ENCODE measurements at regions not wholly inside any gene's neighbourhood (a gene's known extent, or its start where the extent isn't known, plus 50 kb on each side); places are given as distances from the start of the nearest gene placed in this dataset.
"Not testable (repeated sequence)": the region's sequence is repeated elsewhere in the genome, so short reads cannot be mapped to it uniquely, and the experiment has no call there.

DNA sequence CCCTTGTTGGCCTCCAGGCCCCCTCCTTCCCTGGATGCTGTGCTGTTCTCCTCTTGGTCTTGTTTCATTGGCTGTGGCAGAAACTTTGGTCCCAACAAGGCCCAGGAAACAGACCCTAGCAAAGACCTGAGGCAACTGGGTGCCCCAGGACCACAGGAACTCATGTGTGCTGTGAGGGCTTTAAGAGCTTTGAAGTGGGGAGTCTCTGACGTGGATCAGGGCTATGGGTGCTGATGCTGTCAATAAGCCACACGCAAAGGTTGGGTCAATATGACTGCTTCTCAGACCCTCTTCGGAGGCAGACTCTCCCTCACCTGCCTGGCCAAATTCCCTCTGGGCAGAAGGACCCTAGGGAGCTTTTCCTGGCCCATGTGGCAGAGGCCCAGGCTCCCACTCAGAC, 91.5 kb upstream of the MLN start:
- no peak for DNase-seq (ENCODE audit: low read depth)

DNA sequence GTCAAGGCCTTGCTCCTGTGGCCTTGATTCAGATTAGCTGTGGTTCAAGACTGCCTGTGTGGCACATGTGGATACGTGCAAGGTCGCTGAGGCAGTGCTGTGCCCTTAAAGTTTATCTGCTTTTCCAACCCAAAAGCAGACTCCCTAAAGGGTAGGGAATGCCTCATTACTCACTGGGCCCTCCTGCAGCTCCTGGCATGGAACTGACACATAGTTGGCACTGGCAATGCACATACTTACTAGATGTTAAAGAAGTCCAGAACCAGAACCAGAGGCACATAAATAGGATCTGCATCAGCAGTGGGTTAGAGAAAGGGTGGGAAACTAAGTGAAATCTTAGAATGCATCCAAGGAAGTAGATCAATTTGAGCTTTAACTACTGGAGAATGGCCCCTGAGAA, 90.6 kb upstream of the MLN start:
- DNase-seq (ENCODE audit: low read depth): no peak

DNA sequence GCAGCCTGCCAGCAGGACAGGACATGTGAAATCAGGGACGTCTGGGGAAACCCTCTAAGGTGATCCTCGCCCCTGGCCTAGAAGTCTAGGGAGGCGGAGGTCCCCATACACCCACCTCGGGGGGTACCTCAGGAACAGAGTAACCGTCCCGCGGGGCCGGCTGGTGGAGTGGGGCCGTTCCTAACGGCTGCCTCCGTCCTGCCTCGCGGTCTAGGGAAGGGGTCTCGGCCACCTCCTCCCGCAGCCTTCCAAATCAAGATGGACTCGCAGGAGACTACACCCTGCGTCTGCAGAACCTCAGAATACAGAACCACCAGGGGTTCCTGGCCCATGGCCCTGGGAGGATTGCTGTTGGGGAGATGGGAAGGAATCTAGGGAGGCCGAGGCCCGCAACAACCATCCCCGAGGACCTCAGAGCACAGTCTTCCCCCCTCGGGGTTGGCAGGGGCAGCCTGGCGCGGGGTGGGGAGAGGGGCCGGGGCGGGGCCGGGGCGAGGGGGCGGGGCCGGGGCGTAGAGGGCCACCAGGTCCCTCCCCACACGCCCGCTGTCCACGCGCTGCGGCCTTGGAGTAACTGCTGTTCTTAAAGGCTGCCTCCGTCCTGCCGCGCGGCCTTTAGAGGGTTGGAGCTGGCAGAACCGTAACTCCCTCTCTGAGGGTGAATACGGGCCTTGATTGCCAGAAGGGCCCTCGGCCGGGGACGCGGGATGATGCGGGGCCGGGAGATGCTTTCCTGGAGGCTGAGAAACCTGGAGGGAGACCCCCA, 89.0 kb upstream of the MLN start:
- DNase-seq (ENCODE audit: low read depth): no peak

DNA sequence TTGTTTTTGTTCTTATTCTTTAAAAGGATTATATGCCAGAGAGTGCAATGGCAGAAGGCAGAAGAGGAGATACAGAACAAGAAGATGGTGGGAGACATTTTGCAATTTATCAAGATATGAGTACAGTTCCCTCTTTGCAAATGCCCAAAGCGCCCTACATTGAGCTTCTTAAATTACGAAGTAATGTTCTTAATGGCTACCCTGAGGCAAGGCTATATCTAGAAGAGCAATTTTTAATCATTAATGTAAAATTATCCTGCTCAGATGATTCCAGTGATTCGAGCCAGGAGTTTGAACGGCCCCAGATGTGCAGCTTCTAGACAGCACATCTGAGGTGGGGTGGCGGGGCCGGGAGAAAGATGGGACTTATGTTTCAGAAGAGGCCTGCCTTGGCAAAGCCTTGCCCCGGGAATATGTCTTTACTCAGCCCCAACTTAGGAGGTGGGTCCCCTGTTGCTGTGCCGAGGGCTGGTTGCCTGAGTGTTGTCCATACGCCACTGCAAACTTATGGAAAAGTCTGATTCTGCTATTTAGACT, 84.9 kb upstream of the MLN start:
- DNase-seq (ENCODE audit: low read depth): no peak

DNA sequence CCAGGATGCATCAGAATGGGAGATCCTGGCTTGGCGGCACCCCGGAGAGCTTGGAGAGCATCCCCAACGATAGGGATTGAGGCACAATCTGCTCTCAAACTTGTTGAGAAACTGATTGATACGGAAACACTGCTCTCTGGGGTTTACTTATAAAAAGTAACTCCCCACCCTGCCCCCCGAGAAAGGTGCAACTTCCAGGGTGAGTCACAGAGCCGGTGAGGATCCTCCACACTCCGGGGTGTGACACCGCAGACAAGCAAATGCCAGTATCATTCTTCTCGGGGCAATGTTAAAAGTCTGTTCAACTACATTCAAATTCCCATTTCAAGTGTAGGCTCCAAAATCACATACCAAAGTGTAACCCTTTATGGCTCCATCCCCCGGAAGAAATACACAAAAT, 84.4 kb upstream of the MLN start:
- no peak for DNase-seq (ENCODE audit: low read depth)

DNA sequence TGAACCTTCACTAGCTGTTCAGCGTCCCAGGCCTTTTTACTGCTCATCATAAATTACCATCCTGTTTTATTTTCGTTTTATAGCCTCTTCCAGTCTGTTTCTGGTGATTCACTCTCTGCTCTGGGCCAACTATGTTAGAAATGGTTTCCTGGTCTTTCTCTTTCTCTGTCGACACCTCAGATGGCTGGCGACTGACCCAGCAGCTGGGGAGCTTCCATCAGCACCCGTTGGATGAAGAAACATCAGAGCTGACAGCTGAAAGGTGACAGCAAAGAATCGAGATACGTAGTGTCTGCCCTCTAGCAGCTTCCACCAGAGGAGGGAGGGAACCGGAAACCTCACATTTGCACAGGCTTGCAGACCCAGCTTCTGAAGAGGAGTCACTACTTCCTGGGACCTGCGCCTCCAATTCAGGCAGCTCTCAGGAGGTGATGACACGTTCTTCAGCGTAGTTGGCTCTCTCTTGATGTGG, 82.9 kb upstream of the MLN start:
- no peak for DNase-seq (ENCODE audit: low read depth)

DNA sequence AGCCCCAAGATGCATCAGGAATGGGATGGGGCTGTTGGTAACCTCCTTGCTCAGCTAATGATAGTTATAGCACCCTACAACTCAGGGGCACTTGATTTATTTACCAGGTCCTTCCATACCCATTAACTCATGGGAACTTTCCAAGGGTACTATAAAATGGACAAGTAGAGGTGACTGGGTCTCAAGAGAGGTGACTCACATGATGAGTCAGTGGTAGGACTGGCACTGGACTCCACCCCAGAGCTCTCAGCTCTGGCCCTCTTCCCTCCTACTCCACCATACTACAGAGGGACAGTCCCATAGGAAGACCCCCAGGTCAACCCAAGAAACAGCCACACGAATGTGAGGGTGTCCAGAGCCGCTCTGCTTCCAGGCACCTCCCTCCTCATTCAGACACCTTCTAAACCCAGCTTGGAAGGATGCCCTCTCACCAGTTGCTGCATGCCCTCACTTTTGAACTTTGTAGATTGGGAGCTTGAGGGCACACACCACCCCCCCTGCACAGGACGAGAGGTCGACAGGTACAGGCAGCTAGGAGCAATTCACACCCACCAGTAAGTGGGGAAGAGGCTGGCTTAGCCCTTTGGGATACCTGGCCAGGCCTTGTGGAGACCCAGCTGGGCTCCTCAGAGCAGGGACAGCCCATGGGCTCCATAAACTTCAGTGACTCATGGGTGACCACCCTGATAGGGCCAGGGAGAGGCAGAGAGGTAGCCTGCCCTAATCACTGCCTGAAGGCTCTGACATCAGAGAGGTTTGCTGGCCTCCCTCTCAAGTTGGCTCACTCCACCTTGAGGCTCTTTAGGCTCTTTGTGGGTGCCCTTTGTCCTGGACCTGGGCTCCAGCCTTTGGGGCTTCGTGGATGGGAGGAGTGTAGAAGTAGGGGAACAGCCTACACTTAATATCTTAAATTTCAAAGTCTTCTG, 81.6 kb upstream of the MLN start:
- no peak for DNase-seq (ENCODE audit: low read depth)

DNA sequence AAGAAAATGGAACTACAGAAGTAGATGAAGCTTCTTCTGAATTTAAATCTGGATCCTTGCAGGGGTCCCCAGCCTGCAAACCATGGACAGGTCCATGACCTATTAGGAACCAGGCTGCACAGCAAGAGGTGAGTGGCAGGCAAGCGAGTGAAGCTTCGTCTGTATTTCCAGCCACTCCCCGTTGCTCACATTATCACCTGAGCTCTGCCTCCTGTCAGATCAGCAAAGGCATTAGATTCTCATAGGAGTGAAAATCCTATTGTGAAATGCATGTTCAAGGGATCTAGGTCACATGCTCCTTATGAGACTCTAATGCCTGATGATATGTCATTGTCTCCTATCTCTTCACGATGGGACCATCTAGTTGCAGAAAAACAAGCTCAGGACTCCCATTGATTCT, 79.8 kb upstream of the MLN start:
- DNase-seq (ENCODE audit: low read depth): not testable (repeated sequence)

DNA sequence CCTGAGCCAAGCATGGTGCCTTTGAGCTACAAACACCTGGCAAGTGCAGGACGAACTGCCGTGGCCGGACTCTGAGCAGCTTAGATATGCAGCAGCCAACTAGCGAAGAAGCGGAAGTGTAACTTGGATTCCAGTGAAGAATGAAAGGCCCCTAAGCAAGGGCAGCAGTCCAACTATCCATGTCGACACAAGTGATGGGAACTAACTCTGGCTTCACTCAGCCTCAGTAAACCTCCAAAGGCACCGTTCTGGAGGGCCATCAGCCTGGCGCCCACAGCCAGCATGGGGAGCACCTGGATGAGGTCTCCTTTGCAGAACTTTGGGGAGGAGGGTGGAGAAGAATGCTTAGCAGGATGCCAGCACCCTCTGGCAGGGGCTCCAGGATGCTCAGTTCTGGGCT, 78.4 kb upstream of the MLN start:
- DNase-seq (ENCODE audit: low read depth): no peak

DNA sequence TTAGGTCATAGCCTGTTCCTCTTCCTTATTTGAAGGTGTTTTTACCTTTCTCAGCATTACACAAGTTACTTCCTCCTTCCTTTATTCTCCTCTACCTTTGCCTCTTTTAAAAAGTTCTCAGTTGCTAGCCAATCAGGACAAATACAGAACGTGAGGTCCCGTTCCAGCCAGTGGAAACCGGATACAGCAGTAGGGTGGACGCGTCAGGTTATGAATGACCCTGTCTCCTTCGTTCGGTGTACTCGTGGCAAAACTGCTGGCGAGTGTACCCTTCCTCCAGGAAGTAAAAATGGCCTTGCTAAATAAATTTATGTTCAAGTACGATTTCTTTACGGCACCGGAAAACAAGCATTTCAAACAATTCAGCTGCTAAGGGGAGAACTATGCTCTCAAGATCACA, 77.0 kb upstream of the MLN start:
- DNase-seq (ENCODE audit: low read depth): no peak

DNA sequence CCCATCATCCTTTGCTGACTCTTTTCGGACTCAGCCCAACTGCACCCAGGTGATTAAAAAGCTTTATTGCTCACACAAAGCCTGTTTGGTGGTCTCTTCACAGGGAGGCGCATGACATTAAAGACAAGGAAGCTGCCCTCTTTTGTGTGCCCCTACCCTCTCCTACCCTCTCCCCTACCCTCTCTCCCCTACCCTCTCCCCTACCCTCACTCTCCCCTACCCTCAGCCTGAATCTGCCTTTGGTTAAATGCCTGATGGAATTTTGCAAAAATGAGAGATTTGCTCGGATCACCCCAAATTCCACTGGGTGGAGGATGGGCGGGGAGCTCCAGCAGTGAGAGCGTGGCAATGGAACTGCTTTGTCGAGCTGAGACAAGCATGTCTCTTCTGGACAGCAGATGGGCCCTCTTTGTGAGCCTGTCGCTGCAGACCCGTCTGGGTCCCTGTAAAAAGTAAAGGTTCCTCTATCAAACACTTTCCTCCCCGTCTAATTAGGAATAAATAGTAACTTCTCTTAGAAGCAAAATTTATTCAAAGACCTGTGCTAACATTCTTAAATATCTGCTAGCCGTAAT, 76.4 kb upstream of the MLN start:
- no peak for DNase-seq (ENCODE audit: low read depth)

DNA sequence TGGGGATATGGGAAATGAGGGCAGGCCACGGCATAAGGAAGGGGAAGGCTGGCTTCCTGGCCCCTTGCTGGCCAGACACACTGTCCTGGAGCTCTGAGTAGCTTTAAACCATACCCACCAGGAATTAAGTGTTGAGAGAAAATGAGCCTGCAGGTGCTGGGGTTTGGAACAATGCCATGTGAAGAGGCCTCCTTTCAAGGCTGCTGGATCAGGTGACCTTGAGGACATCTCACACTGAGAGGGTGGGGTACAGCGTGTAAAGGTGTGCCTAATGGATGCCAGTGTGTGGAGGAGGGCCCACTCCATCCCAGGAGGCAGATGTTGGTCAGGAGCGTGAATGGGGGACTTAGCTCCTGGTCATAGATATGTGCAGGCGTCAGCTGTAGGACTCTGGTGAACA, 74.8 kb upstream of the MLN start:
- no peak for DNase-seq (ENCODE audit: low read depth)

DNA sequence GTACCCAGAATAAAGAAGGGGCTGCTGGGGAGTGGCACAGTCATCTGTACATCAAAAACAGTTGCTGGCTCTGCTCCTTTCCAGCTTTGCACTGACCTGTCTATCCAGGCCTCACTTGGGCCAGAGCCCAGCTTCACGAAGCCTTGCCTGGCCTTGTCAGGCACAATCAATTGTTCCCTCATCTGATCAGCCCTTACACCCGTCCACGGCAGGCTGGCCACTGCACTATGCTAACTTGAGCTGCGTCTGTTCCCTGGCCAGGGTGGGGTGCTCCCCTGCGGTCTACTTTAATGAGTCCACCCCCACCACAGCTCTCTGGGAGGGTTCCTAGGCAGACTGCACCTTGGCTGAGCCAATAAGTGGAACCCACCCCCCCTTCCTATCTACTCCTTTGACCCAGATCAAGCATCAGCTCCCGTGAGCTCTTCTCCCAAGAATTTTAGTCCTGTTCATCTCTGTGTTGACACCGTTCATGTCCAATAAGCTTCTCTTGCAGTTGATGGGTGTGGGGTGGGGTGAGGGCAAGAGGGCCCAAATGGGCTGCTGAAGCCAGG, 74.3 kb upstream of the MLN start:
- DNase-seq (ENCODE audit: low read depth): no peak

DNA sequence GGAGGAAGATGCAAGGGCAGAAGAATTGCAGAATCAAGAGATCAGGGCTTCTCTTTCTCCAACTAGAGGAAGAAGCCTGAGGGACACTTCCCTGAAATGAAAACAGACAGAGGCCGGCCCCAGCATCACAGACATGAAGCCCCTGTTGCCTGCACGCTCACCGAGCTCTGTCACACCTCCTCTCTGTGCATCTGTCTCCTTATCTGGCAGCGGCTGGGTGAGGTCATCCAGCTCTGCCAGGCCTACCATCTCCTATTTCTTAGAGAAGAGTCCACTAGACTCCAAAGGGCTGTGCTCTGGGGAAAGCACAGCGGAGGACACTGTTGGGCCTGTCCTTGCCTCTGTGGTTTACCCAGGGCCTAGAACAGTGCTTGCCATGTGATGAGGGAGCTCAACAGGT, 71.9 kb upstream of the MLN start:
- no peak for DNase-seq (ENCODE audit: low read depth)

DNA sequence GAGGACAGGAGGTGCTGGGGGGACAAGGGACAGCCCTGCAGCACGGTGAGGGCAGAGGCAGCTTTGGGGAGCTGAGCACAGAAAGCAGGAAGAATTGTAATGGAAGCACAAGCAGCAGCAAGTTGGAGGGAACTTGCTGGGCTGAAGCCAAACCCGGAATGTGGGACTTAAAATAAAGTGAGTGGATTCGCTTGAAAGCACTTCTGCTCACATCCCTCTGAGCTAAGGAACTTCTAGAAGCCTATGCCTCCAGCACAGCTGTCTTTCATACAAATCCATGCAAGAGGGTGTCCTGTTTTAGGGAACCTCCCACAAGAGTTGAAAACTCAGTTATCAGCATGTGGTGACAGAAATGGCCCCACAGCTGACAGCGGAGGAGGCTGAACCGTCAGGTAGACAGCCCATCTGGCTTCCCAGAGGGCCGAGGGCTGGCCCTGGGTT, 71.4 kb upstream of the MLN start:
- no peak for DNase-seq (ENCODE audit: low read depth)

DNA sequence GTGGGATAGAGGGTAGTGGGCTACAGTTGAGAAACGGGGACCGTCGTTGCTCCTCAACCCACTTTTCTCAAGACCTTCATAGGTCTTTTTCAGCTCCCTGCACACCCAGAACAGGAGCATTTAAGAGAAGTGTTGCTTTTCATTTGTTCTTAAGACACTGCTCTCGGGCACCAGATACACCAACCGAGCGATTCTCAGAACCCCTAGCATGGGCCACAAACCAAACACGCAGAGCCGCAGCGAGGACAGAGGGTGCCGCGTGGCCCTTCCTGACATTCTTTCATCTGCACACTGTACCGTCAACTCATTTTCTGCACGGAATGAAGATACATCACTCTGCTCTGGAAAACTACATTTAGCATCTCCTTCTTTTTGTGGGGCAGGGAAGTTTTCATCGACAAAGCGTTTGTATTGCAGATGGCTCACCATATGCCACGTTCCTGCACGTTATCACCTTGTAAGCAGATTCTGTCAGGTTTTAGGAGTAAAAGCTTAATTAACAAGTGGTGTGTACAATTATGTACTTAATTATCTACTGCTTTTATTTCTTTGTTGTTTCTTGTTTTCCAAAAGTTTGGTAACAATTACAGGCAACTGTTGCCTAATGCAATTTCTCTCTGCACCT, 70.4 kb upstream of the MLN start:
- no peak for DNase-seq (ENCODE audit: low read depth)

DNA sequence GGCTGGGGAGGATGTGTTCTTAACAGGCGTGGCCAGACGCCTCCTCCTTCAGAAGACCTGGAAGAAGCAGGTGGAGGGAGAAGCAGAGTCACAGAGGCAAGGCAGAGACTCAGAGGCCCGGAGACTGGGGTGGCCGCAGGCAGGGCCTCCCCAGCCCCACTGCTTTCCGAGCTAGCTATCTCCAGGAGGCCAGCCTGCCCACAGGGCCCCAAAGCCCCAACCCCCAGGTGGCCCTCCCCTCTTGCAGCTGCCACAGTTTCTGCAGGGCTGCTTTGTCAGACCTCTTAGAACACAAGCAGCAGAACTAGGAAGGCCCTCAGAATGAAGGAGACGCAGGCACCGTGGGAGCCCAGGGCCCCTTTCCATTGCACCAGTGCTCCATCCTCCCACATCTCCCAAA, 69.0 kb upstream of the MLN start:
- no peak for DNase-seq (ENCODE audit: low read depth)

DNA sequence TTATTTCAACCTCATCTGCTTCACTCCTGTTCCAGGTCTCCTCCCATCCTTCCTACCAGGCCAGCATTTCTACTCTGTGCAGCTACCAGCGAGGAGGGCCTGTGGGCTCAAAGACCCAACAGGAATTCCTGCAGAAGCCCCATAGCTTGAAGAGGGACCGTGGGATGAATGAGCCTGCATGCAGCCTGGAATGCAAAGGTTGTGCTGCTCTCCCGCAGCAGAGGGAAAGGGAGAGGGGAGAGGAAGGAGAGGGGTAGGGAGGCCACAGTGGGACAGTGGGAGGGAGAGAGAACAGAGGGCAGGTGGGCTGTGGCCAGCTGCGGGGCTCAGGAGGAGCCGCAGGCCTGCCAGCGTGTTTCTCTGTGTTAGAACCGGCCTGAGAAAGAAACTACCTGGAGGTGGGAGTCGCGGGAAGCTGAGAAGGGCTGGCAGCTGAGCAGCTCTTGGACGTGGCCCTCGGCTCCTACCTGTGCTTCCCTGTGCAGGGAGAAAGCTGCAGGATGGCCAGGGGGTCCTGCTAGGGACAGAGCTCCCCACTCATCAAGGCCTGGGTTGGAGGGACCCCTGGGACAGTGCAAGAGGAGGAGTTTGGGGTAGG, 66.1 kb upstream of the MLN start:
- no peak for DNase-seq (ENCODE audit: low read depth)

DNA sequence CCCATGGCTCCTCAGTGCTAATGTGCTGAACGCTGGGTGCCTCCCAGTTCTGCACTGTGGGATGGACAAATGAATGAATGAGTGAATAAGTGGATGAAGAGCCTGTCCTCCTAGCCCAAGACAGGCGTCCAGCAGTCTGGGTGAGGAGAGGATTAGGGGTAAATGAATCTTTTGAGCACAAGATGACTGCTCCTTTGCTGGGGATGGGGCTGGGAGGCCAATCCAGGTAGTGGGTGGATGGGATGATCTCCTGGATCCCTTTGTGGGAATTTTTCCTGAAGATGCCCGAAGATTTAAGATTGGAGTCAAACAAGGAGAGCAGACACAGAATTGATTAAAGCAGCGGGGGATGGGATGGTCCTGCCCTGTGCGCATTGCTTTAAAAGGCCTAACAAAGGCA, 65.3 kb upstream of the MLN start:
- no peak for DNase-seq (ENCODE audit: low read depth)

DNA sequence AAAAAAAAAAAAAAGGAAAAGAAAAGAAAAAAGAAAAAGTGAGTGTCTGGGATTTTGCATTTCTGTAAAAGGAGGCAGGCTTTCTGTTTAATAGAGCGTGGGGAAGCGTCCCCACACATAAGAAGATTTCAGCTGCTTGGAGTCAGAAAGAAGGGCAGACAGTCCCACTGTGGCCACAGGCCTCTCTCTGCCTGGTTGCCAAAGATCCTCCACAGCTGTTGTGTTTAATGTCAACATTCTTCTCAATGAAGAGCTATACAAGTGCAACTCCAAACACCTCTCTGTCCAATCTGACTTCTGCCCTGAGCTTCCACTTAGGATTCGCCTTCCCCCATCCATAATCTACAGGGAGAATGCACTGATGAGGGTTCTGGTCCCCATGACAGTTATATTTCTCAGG, 64.3 kb upstream of the MLN start:
- DNase-seq (ENCODE audit: low read depth): no peak

DNA sequence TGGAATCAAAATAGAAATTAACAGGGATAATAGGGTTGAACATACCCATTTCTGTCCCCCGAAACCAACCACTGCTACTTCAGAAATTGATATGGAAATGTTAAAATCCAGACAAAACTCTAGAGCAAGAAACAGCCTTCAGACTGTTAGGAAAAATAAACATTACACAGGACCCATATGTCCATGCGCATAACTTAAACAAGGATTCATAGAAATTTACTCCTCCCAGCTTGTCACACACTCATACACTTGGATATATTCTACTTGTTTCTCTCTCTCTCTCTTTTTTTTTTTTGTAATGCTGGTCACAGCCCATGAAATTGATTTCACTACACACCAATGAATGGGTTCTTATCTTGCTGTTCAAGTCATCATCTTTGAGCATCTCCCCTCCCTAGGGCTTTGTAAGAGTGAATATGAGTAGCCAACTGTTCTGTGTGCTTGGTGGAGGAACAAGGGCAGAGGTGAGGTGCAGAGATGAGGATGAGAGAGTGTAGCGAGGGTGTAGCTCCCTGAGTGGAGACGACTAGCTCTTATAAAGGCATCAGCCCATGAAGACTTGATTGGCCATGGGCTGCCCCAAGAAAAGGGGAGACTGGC, 61.8 kb upstream of the MLN start:
- DNase-seq (ENCODE audit: low read depth): no peak
